ENCODE measurements at regions not wholly inside any gene's neighbourhood (a gene's known extent, or its start where the extent isn't known, plus 50 kb on each side); places are given as distances from the start of the nearest gene placed in this dataset.

- TF ChIP-seq USF2 (IDR thresholded peaks at IDR 0.05) (no peak), PHF8 (IDR thresholded peaks at IDR 0.05; ENCODE audit: borderline replicate concordance, low read depth) (no peak)
Measured at GRCh38 chr1:99115231-99115630, 110.6 kb upstream of the PLPPR5 start (continued).

DNA sequence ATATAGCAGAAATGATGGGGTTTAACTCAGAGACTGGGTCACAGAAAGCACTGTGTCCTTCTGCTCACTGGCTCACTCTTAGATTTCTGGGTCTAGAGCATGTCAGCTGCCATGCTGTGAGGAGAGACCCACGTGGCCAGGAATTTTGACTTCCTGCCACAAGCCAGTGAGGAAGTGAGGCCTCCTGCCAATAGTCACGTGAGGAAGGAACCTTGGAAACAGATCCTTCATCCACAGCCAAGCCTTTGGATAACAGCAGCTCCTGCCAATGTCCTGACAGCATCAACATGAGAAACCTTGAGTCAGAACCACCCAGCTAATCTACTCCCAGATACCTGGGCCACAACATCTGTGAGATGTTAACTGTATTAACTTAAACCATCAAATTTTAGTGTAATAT is 114.5 kb upstream of the PLPPR5 start:
- ChIA-PET CTCF (no interaction called here), POLR2A (no interaction called here)
- Histone ChIP-seq H3K4me2 (no peak overlapping the region), H3K27ac (no peak overlapping the region), H3K4me1 (no peaks in the 10 kb centered on the region), H3K4me3 (no peak overlapping the region), H3K9me3 (no peaks in the 10 kb centered on the region)
- WGBS (ENCODE audit: missing lambda C conversion rate) = 20% methylated on average over 1 of the region's 2 CpGs
- TF ChIP-seq HOXB5 (CRISPR knock-in tag; IDR thresholded peaks at IDR 0.05) = no peak
- TF ChIP-seq JUNB (IDR thresholded peaks at IDR 0.05) = no peak
- no peak for TF ChIP-seq KDM5A (IDR thresholded peaks at IDR 0.05)
- TF ChIP-seq HOXB13 (CRISPR knock-in tag; IDR thresholded peaks at IDR 0.05; ENCODE audit: low read depth) = no peak
- no peak for TF ChIP-seq HES2 (IDR thresholded peaks at IDR 0.05)
- no peak for TF ChIP-seq TFCP2L1 (CRISPR knock-in tag; IDR thresholded peaks at IDR 0.05)
- TF ChIP-seq, protein P1, sequence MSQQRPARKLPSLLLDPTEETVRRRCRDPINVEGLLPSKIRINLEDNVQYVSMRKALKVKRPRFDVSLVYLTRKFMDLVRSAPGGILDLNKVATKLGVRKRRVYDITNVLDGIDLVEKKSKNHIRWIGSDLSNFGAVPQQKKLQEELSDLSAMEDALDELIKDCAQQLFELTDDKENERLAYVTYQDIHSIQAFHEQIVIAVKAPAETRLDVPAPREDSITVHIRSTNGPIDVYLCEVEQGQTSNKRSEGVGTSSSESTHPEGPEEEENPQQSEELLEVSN (IDR thresholded peaks at IDR 0.05; ENCODE audit: borderline replicate concordance, low read depth) = no peak
- TF ChIP-seq RCOR1 (IDR thresholded peaks at IDR 0.05; ENCODE audit: low read depth, low read length) = no peak
- TF ChIP-seq ZC3H11A (IDR thresholded peaks at IDR 0.05) = no peak
- no peak for TF ChIP-seq NR3C1 (IDR thresholded peaks at IDR 0.05)
- no peak for TF ChIP-seq USF2 (IDR thresholded peaks at IDR 0.05)
- TF ChIP-seq RAD21 (conservative IDR thresholded peaks at IDR 0.05 in 1 of 2, IDR thresholded peaks at IDR 0.05 in 1 of 2) = no peak
- no peak for TF ChIP-seq POLR2AphosphoS2 (conservative IDR thresholded peaks at IDR 0.05; ENCODE audit: low read length)
- TF ChIP-seq FOXS1 (CRISPR knock-in tag; IDR thresholded peaks at IDR 0.05) = no peak
- TF ChIP-seq ZNF302 (CRISPR knock-in tag; IDR thresholded peaks at IDR 0.05) = no peak
- no peak for TF ChIP-seq EP300 (IDR thresholded peaks at IDR 0.05)
- TF ChIP-seq CHD4 (IDR thresholded peaks at IDR 0.05; ENCODE audit: borderline replicate concordance) = no peak
- ATAC-seq = no peak
- FAIRE-seq = no peak
- no peak for DNase-seq (ENCODE audit: low read depth in 1 of 2, low spot score in 1 of 2)

- DNase-seq (ENCODE audit: low read depth in 1 of 2, low spot score in 1 of 2) (no peak), FAIRE-seq (no peak), ATAC-seq (no peak)
- no peak overlapping the region for H3K27ac ChIP-seq
- ChIA-PET POLR2A (no interaction called here), CTCF (no interaction called here)
- H3K4me3 ChIP-seq = no peak overlapping the region
- 24% methylated on average over 4 of the region's 4 CpGs for WGBS (ENCODE audit: missing lambda C conversion rate)
- TF ChIP-seq CBX2 (IDR thresholded peaks at IDR 0.05; ENCODE audit: borderline replicate concordance, low read depth) (no peak), NPAS2 (CRISPR knock-in tag; IDR thresholded peaks at IDR 0.05; ENCODE audit: borderline replicate concordance) (no peak), HDAC2 (IDR thresholded peaks at IDR 0.05) (no peak), RARB (CRISPR knock-in tag; IDR thresholded peaks at IDR 0.05) (no peak), JUNB (IDR thresholded peaks at IDR 0.05) (no peak)
- no peaks in the 10 kb centered on the region for H3K9me3 ChIP-seq
- H3K4me1 ChIP-seq = no peaks in the 10 kb centered on the region
- no peak overlapping the region for H3K4me2 ChIP-seq
Measured at GRCh38 chr1:99122039-99122438, 117.4 kb upstream of the PLPPR5 start.

- POLR2A ChIA-PET = no interaction called here
- TF ChIP-seq RNF2 (IDR thresholded peaks at IDR 0.05; ENCODE audit: borderline replicate concordance, low read depth) (no peak), FOXS1 (CRISPR knock-in tag; IDR thresholded peaks at IDR 0.05) (no peak), HEYL (CRISPR knock-in tag; IDR thresholded peaks at IDR 0.05) (no peak), HDAC2 (IDR thresholded peaks at IDR 0.05) (no peak), TP53 (CRISPR knock-in tag; IDR thresholded peaks at IDR 0.05) (no peak), SMC3 (IDR thresholded peaks at IDR 0.05) (no peak), FOSL2 (IDR thresholded peaks at IDR 0.05) (no peak), FOSL2 (CRISPR knock-in tag; IDR thresholded peaks at IDR 0.05) (no peak), HOXA7 (CRISPR knock-in tag; IDR thresholded peaks at IDR 0.05) (no peak), ZNF302 (CRISPR knock-in tag; IDR thresholded peaks at IDR 0.05) (no peak)
- TF ChIP-seq, protein P2, sequence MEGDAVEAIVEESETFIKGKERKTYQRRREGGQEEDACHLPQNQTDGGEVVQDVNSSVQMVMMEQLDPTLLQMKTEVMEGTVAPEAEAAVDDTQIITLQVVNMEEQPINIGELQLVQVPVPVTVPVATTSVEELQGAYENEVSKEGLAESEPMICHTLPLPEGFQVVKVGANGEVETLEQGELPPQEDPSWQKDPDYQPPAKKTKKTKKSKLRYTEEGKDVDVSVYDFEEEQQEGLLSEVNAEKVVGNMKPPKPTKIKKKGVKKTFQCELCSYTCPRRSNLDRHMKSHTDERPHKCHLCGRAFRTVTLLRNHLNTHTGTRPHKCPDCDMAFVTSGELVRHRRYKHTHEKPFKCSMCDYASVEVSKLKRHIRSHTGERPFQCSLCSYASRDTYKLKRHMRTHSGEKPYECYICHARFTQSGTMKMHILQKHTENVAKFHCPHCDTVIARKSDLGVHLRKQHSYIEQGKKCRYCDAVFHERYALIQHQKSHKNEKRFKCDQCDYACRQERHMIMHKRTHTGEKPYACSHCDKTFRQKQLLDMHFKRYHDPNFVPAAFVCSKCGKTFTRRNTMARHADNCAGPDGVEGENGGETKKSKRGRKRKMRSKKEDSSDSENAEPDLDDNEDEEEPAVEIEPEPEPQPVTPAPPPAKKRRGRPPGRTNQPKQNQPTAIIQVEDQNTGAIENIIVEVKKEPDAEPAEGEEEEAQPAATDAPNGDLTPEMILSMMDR (IDR thresholded peaks at IDR 0.05) = no peak
Measured at GRCh38 chr1:99123936-99124335, 119.3 kb upstream of the PLPPR5 start.

More at GRCh38 chr1:99123936-99124335, 119.3 kb upstream of the PLPPR5 start:
- Histone ChIP-seq H3K4me1 (no peaks in the 10 kb centered on the region), H3K9me3 (no peaks in the 10 kb centered on the region), H3K27ac (no peak overlapping the region), H3K4me2 (no peak overlapping the region), H3K4me3 (no peak overlapping the region)
- FAIRE-seq (no peak), ATAC-seq (no peak), DNase-seq (ENCODE audit: low read depth in 1 of 2, low spot score in 1 of 2) (no peak)
- CTCF ChIA-PET = no interaction called here

All from A549 (cell line).